HCT116 (cell line): ENCODE measurements at regions not wholly inside any gene's neighbourhood (a gene's known extent, or its start where the extent isn't known, plus 50 kb on each side); places are given as distances from the start of the nearest gene placed in this dataset.

Source experiments
- ATAC-seq: fragments of 200-7000 bp; cut with Tn5 transposase; 2 replicates; pipeline ENCODE4 v1.9.1; 2020; ENCODE audit warnings: mild to moderate bottlenecking, moderate library complexity
- BruUV-seq: library from RNA; stranded (reverse); fragments of 400-500 nt; replicated peaks from 2 replicates; lab custom pipeline; 2021; lab: Mats Ljungman, UMichigan
- CTCF ChIA-PET: fragments of 300-600 bp; sonication (Branson Sonifier 250); formaldehyde crosslinking; loops from one replicate; lab custom pipeline; 2021; ENCODE audit warnings: antibody characterized with exemption; lab: Charles Lee
- POLR2A ChIA-PET: fragments of 300-600, 350-600 bp; sonication (Branson Sonifier 250); formaldehyde crosslinking; loops from one replicate; lab custom pipeline; 2021; ENCODE audit warnings: antibody characterized with exemption; lab: Charles Lee
- RAD21 ChIA-PET, 2 experiments: fragments of 300-600 bp; sonication (Branson Sonifier 250); formaldehyde crosslinking; loops; one replicate each; lab custom pipeline; 2023; ENCODE audit warnings: low total read pairs in 2 of 2; ENCODE audit not compliant: uncharacterized antibody in 2 of 2, unreplicated experiment in 2 of 2, low non-redundant PET in 1 of 2; lab: Charles Lee
- DNase-seq: peaks from one replicate; pipeline ENCODE4 v3.0.0-alpha.2; 2010; ENCODE audit warnings: low read depth, low spot score
- H2AFZ ChIP-seq: fragments of 200-600 bp; shearing (Covaris generic), sonication (generic); 2 replicates; pipeline ENCODE4 v1.6.1; 2017; ENCODE audit warnings: low read depth, mixed run types, mixed read lengths, antibody characterized with exemption, low read length; ENCODE audit not compliant: poor library complexity, severe bottlenecking
- H3K27ac ChIP-seq: 2 replicates; pipeline ENCODE4 v1.5.1; 2012; ENCODE audit warnings: low read depth, low read length
- H3K27me3 ChIP-seq: fragments of 200-600 bp; sonication (generic); 2 replicates; pipeline ENCODE4 v1.6.1; 2016; ENCODE audit warnings: mixed run types, low read length, mixed read lengths; ENCODE audit not compliant: insufficient read depth
- H3K36me3 ChIP-seq, 2 experiments: fragments of 200-500 bp in 1 of 2; fragments of 200-600 bp in 1 of 2; sonication (Bioruptor generic) in 1 of 2; sonication (generic) in 1 of 2; 2 replicates each; pipeline versions ENCODE4 v1.5.1 to v1.6.1; 2014 to 2016; ENCODE audit warnings: low read length in 2 of 2, inconsistent platforms in 1 of 2, mixed read lengths in 1 of 2, mixed run types in 1 of 2; ENCODE audit not compliant: insufficient read depth in 2 of 2, control insufficient read depth in 1 of 2
- H3K4me1 ChIP-seq, 2 experiments: fragments of 200-600 bp in 1 of 2; sonication (generic) in 1 of 2; 2 replicates each; pipeline versions ENCODE4 v1.5.1 to v1.6.1; 2012 to 2017; ENCODE audit warnings: low read length in 2 of 2, inconsistent platforms in 1 of 2, mild to moderate bottlenecking in 1 of 2, mixed read lengths in 1 of 2, mixed run types in 1 of 2, moderate library complexity in 1 of 2; ENCODE audit not compliant: insufficient read depth in 2 of 2, control insufficient read depth in 1 of 2
- H3K4me2 ChIP-seq: fragments of 200-600 bp; sonication (generic); 2 replicates; pipeline ENCODE4 v1.6.1; 2017; ENCODE audit warnings: mixed run types, low read length, mixed read lengths
- H3K4me3 ChIP-seq, 2 experiments: fragments of 200-600 bp in 1 of 2; sonication (generic) in 1 of 2; replicated peaks in 1 of 2; 2 replicates each; pipeline ENCODE4 v1.5.1; 2011 to 2016; ENCODE audit warnings: low read length in 2 of 2, control low read depth in 1 of 2, low read depth in 1 of 2, mild to moderate bottlenecking in 1 of 2, mixed read lengths in 1 of 2, mixed run types in 1 of 2
- H3K79me2 ChIP-seq: fragments of 200-600 bp; sonication (generic); 2 replicates; pipeline ENCODE4 v1.6.1; 2017; ENCODE audit warnings: mild to moderate bottlenecking, mixed run types, low read length, moderate library complexity, mixed read lengths; ENCODE audit not compliant: insufficient read depth
- H3K9ac ChIP-seq: fragments of 200-600 bp; sonication (generic); 2 replicates; pipeline ENCODE4 v1.6.1; 2016; ENCODE audit warnings: low read length, mixed read lengths
- H3K9me2 ChIP-seq: fragments of 200-600 bp; sonication (generic), shearing (Covaris generic); 2 replicates; pipeline ENCODE4 v1.6.1; 2017; ENCODE audit warnings: mixed run types, mild to moderate bottlenecking, moderate library complexity; ENCODE audit not compliant: insufficient read depth
- H3K9me3 ChIP-seq, 2 experiments: fragments of 200-500 bp in 1 of 2; fragments of 200-600 bp in 1 of 2; sonication (Bioruptor generic) in 1 of 2; sonication (generic) in 1 of 2; 2 replicates each; pipeline ENCODE4 v1.6.1; 2014 to 2017; ENCODE audit warnings: low read length in 2 of 2, mixed read lengths in 2 of 2, inconsistent platforms in 1 of 2, low read depth in 1 of 2, mild to moderate bottlenecking in 1 of 2, mixed run types in 1 of 2, moderate library complexity in 1 of 2; ENCODE audit not compliant: control insufficient read depth in 1 of 2, insufficient read depth in 1 of 2
- H4K20me1 ChIP-seq: fragments of 200-600 bp; sonication (generic), shearing (Covaris generic); 2 replicates; pipeline ENCODE4 v1.6.1; 2017; ENCODE audit warnings: mixed run types, mild to moderate bottlenecking, moderate library complexity; ENCODE audit not compliant: insufficient read depth
- CBX3 ChIP-seq: IDR thresholded peaks from 2 replicates; pipeline ENCODE4 v1.6.1; 2012; ENCODE audit warnings: low read depth
- EGR1 ChIP-seq: IDR thresholded peaks from 2 replicates; pipeline ENCODE4 v1.6.1; 2012; ENCODE audit warnings: low read depth
- ELF1 ChIP-seq: IDR thresholded peaks from 2 replicates; pipeline ENCODE4 v1.6.1; 2012; ENCODE audit warnings: low read depth, borderline replicate concordance
- EZH2 ChIP-seq: fragments of 200-600 bp; sonication (generic); IDR thresholded peaks from 2 replicates; pipeline ENCODE4 v1.6.1; 2017; ENCODE audit warnings: antibody characterized with exemption, mixed run types
- FOSL1 ChIP-seq: IDR thresholded peaks from 2 replicates; pipeline ENCODE4 v1.6.1; 2012; ENCODE audit warnings: low read depth
- JUND ChIP-seq: IDR thresholded peaks from 2 replicates; pipeline ENCODE4 v1.6.1; 2012
- MAX ChIP-seq: IDR thresholded peaks from 2 replicates; pipeline ENCODE4 v1.6.1; 2012
- POLR2A ChIP-seq: IDR thresholded peaks from 2 replicates; pipeline ENCODE4 v1.7.0; 2011; ENCODE audit warnings: borderline replicate concordance; ENCODE audit not compliant: insufficient read depth, insufficient read length; ENCODE audit errors: extremely low read depth
- POLR2AphosphoS5 ChIP-seq: IDR thresholded peaks from 2 replicates; pipeline ENCODE4 v1.6.1; 2011; ENCODE audit warnings: mild to moderate bottlenecking, low read depth, low read length, moderate library complexity
- SRF ChIP-seq: IDR thresholded peaks from 2 replicates; pipeline ENCODE4 v1.6.1; 2012; ENCODE audit warnings: low read depth
- TCF7L2 ChIP-seq: IDR thresholded peaks from 2 replicates; pipeline ENCODE4 v1.7.0; 2011; ENCODE audit warnings: borderline replicate concordance, inconsistent platforms; ENCODE audit not compliant: insufficient read depth, insufficient read length; ENCODE audit errors: extremely low read depth
- ZFX ChIP-seq: fragments of 450-650 bp; IDR thresholded peaks from 2 replicates; pipeline ENCODE4 v1.6.1; 2017
- intact Hi-C: fragments of 100-400 bp; cut with micrococcal nuclease; formaldehyde crosslinking; loops from 2 replicates; pipeline ENCODE4 v1.10.0; 2022
- TF ChIP-seq, protein P1 (sequence below): IDR thresholded peaks from 2 replicates; pipeline ENCODE4 v1.6.1; 2012; ENCODE audit warnings: low read depth

DNA sequence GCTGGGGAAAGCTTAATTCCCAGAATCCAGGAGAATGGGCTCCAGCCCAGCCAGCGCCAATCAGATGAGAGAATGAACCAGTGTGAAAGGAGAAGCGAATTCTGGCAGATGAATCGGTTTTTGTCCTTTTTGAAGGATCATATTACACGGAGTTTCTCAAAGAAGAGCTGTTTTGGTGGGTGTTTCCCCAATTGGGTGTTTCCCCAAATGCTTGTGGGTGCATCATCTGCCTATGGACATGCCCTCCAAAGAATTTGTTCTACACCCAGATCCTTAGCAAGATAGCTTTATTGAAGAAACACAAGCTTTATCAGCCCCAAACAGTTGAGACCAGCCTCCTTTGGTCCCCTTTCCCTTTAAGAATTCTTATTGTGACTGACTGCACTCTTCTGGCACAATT is 186.5 kb upstream of the GPR26 start:
- H3K27ac ChIP-seq, result no peak overlapping the region
- H3K4me2 ChIP-seq, result no peak overlapping the region
- H3K79me2 ChIP-seq, result no peaks in the 10 kb centered on the region
- no peak for ATAC-seq
- H3K27me3 ChIP-seq, result peaks cover 8% of the 10 kb centered on the region; the same call in 1 of the 2 replicates
- no peak overlapping the region for H2AFZ ChIP-seq
- no peaks in the 10 kb centered on the region for H3K9me2 ChIP-seq
- H3K9me3 ChIP-seq, result no peaks in the 10 kb centered on the region
- TF ChIP-seq EZH2 (no peak), POLR2AphosphoS5 (no peak), SRF (no peak), EGR1 (no peak), MAX (no peak), POLR2A (no peak), FOSL1 (no peak), ELF1 (no peak), TCF7L2 (no peak), CBX3 (no peak), JUND (no peak), ZFX (no peak)
- TF ChIP-seq, protein P1, sequence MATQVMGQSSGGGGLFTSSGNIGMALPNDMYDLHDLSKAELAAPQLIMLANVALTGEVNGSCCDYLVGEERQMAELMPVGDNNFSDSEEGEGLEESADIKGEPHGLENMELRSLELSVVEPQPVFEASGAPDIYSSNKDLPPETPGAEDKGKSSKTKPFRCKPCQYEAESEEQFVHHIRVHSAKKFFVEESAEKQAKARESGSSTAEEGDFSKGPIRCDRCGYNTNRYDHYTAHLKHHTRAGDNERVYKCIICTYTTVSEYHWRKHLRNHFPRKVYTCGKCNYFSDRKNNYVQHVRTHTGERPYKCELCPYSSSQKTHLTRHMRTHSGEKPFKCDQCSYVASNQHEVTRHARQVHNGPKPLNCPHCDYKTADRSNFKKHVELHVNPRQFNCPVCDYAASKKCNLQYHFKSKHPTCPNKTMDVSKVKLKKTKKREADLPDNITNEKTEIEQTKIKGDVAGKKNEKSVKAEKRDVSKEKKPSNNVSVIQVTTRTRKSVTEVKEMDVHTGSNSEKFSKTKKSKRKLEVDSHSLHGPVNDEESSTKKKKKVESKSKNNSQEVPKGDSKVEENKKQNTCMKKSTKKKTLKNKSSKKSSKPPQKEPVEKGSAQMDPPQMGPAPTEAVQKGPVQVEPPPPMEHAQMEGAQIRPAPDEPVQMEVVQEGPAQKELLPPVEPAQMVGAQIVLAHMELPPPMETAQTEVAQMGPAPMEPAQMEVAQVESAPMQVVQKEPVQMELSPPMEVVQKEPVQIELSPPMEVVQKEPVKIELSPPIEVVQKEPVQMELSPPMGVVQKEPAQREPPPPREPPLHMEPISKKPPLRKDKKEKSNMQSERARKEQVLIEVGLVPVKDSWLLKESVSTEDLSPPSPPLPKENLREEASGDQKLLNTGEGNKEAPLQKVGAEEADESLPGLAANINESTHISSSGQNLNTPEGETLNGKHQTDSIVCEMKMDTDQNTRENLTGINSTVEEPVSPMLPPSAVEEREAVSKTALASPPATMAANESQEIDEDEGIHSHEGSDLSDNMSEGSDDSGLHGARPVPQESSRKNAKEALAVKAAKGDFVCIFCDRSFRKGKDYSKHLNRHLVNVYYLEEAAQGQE, result no peak
- TF ChIP-seq, all 23 proteins: peak for 0
- Histone ChIP-seq H4K20me1 (no peaks in the 10 kb centered on the region), H3K4me3 (no peak overlapping the region), H3K4me1 (no peaks in the 10 kb centered on the region), H3K9ac (no peak overlapping the region), H3K36me3 (no peaks in the 10 kb centered on the region)
- POLR2A ChIA-PET, result no interaction called here
- CTCF ChIA-PET, result no interaction called here
- BruUV-seq, result no TSS peak
- DNase-seq, result no peak
- RAD21 ChIA-PET, result no interaction called here
- intact Hi-C loops, result no loop called here
